ENCODE measurements at regions not wholly inside any gene's neighbourhood (a gene's known extent, or its start where the extent isn't known, plus 50 kb on each side); places are given as distances from the start of the nearest gene placed in this dataset.

DNA sequence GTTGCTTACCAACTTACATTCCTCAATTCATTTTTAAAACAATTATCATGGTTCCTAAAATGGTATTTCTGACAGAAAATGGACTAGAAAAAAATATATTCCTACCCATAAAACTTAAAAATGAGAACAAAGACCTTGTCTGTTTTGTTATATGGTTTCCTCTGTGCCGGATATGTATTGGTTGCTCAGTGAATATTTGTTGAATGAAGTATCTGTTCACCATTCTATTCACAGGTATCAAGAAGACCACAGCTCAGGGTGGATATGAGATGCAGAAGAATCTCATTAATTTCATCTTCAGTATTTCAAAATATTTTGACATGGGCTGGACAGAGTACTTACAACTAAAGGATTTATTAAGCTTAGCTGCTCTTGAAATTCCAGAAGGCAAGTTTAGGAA, 58.1 kb downstream of the TUSC7 start:
- DNase-seq (ENCODE audit: low spot score), result no peak
- in situ Hi-C loops (cut with HindIII; ENCODE audit: low sequenced_read_pairs), result loop anchor here (25.0 kb wide), 1 partner anchor 105 kb away; no protein-coding TSS in a partner anchor

DNA sequence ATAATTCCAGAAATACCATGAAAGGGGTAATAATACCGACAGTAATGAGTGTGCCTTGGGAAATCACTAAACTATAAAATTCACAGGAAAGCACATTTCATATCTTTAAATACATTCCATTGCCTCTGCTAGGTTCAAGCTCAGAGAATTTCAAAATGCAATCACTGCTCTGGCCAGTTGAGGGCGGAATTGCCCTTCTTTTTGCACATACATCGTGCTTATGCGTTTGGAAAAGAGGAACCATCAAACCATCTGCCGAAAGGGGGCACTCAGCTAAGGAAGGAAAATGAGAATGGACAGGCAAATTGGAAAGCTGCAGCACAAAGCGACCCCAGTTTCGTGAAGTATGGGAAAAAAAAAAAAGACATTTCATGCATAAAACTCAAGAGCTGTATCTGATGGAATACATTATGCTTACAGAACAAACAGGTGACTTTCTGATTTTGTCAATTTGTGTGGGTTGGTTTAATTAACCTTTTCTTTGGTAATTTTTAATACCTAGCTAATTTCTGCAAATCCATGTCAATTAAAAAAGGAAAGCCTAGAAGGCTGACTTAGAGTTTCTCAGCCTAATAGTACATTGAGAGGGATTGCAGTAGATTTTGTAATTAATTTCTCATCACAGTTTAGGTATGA, 61.4 kb downstream of the TUSC7 start:
- peak; percentile 83 for DNase-seq (ENCODE audit: low spot score)
- in situ Hi-C loops (cut with HindIII; ENCODE audit: low sequenced_read_pairs), result loop anchor here (25.0 kb wide), 1 partner anchor 109 kb away; no protein-coding TSS in a partner anchor

DNA sequence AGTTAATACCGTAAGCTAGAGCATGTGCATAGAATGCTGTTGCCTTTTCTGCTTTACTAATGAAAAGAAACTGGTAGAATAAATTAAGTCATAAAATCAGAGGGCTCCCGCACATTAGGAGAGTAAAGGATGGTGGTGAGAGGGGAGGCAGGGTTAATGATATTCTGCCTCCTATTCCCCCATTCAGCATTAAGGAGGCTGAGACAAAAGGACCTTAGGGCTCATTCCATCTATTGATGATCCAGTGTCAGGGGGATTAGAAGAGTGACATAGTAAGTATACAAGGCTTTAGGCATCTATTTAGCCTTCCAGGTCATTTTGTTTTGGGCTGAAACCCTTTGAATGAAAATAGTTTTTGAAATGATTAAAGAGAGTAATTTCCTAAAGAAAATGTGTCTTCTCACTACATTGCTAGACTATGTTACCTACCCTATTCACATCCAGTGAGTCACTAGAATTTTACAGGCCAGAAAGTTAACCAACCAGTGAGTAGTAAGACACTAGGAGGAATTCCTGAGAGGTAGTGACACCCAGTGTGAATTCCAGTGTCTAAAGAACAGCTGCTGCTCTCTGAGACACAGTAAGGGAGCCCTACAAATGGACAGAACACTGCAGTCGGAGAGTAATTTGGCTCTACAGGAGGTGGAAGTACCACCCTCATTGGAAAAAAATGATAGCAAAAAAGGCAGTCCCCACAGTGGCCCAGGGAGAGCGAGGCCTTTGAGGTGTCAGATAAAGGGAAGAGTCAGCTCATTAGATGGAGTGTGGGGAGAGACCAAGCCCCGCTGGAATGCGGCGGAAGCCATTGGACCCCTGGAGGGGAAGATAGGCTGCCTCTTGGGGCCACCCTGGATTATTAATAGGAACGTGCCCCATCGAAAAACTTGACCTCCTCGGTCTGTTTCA, 67.6 kb downstream of the TUSC7 start:
- DNase-seq (ENCODE audit: low spot score), result no peak
- in situ Hi-C loops (cut with HindIII; ENCODE audit: low sequenced_read_pairs), result no loop called here

DNA sequence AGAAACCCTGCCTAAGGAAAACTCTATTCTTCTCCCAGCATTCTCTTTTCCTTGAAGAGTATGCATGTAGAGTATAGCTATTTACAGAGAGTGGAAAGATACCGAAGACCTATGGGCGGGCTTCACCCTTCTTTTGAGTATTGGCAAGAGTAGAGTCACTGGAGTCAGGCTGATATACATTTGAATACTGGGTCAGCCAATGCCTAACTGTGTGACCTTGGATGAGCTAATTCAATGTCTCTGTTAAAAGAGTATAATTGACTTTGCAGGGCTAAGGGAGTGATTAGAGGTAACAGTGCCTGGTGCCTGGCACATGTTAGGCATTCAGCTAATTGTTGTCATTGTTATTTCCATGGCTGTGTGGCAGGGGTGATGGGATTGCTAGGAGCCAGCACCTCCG, 75.6 kb downstream of the TUSC7 start:
- in situ Hi-C loops (cut with HindIII; ENCODE audit: low sequenced_read_pairs), result no loop called here
- no peak for DNase-seq (ENCODE audit: low spot score)

DNA sequence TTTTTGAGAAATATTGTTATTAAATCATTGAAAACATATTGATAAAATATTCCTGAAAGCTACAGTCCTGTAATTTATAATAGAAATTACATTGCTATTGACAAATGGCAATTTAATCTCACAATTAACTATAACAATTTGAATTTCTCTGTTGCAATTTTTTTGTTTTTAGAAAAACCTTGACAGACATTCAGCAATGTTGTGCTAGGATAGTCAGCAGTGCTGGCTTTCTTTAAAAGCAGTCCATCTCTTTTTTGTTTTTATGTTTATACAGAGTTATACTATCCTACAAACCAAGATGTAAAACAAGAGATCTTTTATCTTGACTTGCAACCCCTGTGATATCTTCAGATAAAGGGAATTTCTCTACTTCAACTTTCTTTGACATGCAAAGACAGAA, 93.1 kb downstream of the TUSC7 start:
- no peak for DNase-seq (ENCODE audit: low spot score)
- in situ Hi-C loops (cut with HindIII; ENCODE audit: low sequenced_read_pairs), result no loop called here

DNA sequence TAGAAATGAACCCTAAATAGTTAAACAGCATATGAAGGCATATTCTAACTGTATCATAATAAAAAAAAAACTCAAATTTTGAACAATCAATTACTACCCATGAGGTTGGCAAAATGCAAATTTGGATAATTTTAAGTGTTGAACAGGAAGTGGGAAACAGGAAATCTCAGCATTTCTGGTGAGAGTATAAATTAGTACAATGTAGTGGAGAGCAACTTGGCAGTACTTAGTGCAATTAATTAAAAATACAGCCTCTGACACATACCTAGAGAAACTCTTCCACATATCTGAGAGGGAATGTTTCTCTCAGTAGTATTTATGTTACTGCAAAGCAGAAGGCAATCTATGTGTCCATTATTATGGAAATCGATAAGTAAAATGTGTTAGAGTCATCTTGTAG, 96.8 kb downstream of the TUSC7 start:
- DNase-seq (ENCODE audit: low spot score), result no peak
- in situ Hi-C loops (cut with HindIII; ENCODE audit: low sequenced_read_pairs), result no loop called here

DNA sequence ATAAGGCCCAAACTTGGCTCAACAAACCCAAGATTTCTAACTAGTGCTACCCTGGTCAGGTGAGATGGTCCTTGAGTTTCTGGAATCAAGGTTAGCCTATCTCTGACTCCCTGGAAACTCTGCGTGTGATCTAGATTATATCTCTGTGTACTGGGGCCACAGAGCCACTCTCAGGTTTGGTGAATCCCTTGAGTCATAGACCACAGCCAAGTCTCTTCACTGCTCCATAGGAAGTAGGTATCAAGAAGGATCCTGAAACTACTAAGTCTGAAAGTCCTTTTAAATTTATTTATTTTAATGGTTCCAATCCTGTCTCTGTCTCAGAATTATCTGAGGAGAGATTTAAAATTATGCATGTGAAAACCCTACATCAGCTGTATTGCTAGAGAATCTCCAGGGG, 99.1 kb downstream of the TUSC7 start:
- in situ Hi-C loops (cut with HindIII; ENCODE audit: low sequenced_read_pairs), result no loop called here
- DNase-seq (ENCODE audit: low spot score), result no peak

DNA sequence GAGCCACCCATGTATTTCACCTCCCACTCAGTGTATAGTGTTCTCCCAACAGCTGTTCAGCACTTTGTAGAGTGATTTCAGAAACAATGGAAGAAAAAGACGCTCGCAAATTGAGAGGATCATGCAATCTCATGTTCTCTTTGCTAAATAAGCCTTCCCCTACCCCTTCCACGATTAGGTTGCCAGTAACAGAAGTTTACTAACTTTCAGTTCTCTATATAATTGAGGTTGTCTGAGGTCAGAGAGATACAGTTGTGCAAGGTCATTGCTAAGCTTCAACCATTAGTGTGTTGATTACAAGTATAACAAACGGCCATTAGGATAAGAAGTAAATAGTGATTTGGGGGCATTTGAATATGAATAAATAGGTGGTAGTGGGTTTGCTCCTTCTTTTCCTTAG, 99.6 kb downstream of the TUSC7 start:
- in situ Hi-C loops (cut with HindIII; ENCODE audit: low sequenced_read_pairs), result no loop called here
- DNase-seq (ENCODE audit: low spot score), result no peak

DNA sequence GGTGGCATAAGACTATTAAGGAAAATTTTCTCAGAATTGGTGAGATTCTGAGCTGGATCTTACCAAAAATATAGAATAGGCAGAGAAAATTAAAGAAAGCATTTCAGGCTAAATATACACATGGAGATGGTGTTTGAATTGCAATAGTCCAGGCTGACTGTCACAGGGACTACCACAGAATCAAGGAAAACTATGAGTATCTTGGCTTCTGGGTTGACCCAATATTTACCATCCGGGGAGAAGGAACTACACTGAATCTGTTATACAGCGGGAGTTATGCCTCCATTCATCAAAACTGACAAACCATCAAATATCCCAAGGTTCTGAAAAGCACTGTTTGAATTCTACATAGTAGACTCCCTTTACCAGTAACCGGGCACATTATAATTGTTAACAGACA, 102.2 kb downstream of the TUSC7 start:
- no peak for DNase-seq (ENCODE audit: low spot score)
- in situ Hi-C loops (cut with HindIII; ENCODE audit: low sequenced_read_pairs), result no loop called here

DNA sequence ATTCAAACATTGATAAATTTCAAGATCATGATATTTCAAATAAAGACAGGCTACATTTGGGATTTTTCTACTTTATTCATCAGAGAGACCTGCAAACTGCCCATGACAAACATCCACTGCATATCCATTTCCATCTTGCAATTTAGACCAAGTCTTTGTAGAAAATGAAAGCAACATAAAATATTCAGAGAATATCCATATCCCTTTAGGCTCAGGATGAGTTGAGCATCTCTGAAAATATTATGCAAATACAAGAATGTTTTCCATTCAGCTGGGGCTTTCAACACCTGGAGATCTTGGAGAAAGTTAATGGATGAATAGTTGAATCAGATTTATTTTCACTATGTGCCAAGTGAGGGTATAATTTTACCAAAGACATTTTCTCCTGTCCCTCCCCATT, 103.4 kb downstream of the TUSC7 start:
- DNase-seq (ENCODE audit: low spot score), result no peak
- in situ Hi-C loops (cut with HindIII; ENCODE audit: low sequenced_read_pairs), result no loop called here

DNA sequence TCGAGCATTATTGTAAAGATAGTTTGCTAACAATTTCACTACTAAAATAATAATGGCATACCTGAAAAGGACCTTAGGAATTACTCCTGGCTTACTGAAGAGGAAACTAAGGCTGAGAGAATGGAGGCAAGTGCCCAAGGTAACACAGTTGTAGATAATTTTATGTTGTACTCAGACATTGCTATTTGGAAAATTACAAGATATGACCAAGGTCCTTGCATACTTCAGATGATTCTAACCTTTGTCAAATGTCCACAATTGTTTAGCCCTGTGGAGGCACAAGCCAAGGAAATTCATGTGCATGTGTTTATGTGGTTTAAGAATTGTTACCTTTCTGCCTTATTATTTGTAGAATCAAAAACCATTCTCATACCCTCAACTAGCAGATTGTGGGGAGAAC, 105.7 kb downstream of the TUSC7 start:
- no peak for DNase-seq (ENCODE audit: low spot score)
- in situ Hi-C loops (cut with HindIII; ENCODE audit: low sequenced_read_pairs), result no loop called here

DNA sequence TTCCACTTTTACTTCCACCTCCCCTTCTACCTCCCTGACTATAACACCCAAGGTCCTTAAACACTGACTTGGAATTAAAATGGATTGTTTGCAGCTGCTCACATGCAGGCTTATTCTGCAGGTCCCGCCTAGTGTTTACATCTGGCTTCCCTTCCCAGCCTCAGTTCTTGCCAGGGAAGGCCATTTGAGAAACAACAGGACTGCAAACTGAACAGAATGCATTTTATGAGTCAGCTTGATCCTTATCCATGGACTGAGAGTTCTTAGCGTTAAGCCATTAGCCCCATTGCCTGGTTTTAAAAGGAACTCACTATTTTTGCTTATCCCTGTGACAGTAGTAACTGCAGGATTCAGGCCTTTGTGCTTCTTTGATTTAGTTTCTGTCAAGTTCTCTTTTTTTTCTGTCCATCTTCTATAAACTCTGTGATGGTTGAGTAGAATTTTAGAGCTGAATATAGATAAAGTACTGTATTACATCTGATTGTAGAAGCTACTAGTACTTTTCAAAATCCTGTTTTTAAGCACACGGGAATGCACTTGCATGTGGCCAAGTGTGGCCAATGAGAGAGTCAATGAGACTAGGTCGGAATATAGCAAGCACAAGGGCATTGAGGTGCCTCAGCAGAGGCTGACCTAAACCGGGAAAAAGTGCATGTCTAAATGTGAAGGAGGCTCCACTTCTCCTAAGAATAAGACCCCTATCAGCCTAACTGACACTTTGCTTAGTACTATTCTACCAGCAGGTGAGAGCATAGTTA, 106.4 kb downstream of the TUSC7 start:
- no peak for DNase-seq (ENCODE audit: low spot score)
- in situ Hi-C loops (cut with HindIII; ENCODE audit: low sequenced_read_pairs), result no loop called here

DNA sequence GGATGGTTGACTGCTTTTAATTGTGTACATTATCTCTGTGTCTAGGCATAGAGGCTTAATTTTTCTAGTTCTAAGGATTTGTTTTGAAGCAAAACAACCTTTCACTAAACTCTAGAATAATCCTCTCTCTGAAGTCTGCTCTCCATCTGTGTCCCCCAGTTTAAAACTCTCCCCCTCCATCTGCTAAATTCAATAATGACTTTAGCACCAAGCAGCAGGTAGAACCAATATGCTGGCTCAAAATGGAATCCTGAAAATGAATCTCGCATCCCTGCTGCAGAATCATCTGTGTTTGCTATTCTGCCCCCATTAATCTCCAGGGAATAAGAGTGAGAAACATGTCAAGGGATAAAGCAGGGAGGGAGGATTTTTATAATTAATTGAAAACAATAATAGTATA, 111.8 kb downstream of the TUSC7 start:
- peak; percentile 4 for DNase-seq (ENCODE audit: low spot score)
- in situ Hi-C loops (cut with HindIII; ENCODE audit: low sequenced_read_pairs), result no loop called here

DNA sequence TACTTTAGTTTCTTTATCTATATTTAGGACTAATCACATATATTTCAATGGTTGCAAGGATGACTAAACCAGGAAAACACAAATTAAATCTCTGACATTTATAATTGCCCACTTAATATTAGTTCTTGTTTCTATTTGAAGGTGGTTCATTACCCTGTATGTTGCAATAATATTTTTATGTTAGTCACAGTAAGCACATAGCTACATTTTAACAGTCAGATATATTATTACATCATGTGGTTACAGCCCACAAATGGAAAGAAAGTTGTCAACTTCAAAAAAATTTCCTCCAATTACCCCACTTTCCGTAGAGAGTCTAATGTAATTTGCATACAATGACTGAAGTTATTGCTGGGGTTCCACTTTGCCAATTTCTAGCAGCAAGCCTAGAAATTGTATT, 114.6 kb downstream of the TUSC7 start:
- in situ Hi-C loops (cut with HindIII; ENCODE audit: low sequenced_read_pairs), result no loop called here
- DNase-seq (ENCODE audit: low spot score), result no peak

DNA sequence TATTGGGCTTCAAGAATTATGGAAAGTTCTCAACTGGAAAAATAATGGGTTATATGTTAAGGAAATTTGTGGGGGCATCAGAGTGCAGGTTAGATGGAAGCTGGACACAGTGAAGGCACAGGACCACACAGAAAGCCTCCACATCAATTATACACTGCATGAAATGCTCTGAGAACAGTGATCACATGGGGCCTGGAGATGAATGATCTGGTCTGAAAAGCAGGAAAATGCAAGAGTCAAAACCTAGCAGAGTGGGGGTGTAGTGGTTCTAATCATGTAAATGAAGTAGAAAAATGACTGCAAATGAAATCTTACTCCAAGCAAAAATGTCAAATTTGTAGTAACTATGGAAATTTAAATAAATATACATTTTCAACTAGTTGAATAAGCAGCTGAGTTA, 123.6 kb downstream of the TUSC7 start:
- DNase-seq (ENCODE audit: low spot score), result no peak
- in situ Hi-C loops (cut with HindIII; ENCODE audit: low sequenced_read_pairs), result no loop called here

DNA sequence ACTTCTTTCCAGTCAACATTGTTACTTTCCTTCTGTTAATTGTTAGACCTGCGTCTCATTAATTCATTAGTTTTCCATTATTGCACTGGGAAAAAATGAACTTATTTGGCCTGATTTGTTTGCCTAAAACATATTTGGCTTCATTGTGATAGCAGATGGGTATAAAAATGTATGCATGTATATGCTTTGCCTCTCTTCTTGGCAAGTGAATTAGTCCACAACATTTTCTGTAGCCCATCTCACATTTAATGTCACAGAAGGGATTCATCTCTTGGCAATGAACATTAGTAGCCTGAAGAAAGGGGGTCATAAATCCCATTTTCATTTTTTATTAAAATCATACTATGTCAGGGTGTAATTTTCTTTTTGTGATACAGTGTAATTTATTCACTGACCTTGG, 125.2 kb downstream of the TUSC7 start:
- in situ Hi-C loops (cut with HindIII; ENCODE audit: low sequenced_read_pairs), result no loop called here
- no peak for DNase-seq (ENCODE audit: low spot score)

DNA sequence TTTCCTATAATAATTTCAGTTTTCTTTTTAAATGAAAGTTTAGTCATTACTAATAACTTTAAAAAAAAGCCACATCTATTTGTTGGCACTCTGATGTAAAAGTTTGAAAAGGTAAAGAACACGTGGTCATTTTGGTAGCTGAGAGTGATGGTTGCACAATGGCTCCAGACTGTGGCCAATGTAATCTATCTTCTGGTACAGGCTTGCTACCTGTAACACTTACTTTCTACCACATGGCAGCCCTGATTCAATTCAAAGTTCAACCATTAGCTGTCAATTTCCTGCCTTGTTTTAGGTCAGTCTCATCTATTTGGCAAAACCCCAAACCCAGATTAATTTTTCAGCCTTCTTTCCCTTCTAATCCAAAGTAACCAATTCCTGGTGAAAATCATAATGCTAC, 126.1 kb downstream of the TUSC7 start:
- in situ Hi-C loops (cut with HindIII; ENCODE audit: low sequenced_read_pairs), result no loop called here
- no peak for DNase-seq (ENCODE audit: low spot score)

DNA sequence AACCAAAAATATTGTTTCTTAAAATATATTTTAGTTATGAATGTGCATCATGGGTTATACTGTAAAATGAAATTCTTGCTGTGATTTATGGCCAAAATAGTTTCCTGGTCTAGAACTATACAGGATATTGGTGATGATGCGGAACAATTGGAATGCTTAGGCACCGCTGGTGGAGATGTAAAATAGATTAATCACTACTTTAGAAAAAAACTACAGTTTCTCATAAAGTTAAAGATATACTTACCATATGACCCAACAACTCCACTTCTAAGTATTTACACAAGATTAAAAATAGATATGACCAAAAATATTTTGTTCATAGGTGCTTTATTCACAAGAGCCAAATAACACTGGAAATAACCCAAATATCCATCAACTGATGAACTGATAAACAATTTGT, 126.7 kb downstream of the TUSC7 start:
- no peak for DNase-seq (ENCODE audit: low spot score)
- in situ Hi-C loops (cut with HindIII; ENCODE audit: low sequenced_read_pairs), result no loop called here

DNA sequence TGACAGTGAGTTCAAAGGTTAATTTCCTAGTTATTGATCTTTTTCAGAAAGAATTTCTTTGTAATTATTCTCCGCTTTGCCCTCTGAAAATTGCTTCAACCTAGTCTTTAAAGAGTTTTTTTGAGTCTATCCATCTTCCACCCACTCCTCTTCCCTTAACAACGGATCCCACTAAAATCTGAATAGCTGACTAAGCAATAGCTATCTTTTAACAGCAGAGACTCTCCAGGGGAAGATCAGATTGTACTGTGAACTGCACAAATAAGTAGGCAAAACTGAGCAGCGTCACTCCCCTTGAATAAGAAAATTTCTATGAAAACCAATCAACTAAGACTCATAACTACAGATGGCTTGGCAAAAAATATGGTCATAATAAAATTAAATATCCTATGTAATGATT, 127.9 kb downstream of the TUSC7 start:
- in situ Hi-C loops (cut with HindIII; ENCODE audit: low sequenced_read_pairs), result no loop called here
- no peak for DNase-seq (ENCODE audit: low spot score)

Data from G401 (cell line).